HG03432 (cell line): ENCODE measurements at regions not wholly inside any gene's neighbourhood (a gene's known extent, or its start where the extent isn't known, plus 50 kb on each side); places are given as distances from the start of the nearest gene placed in this dataset.

ENCODE experiments used
- ATAC-seq: cut with Tn5 transposase; IDR thresholded peaks from one replicate; pipeline ENCODE4 v1.9.1; 2021; ENCODE audit warnings: mild to moderate bottlenecking, moderate library complexity; ENCODE audit not compliant: unreplicated experiment

DNA sequence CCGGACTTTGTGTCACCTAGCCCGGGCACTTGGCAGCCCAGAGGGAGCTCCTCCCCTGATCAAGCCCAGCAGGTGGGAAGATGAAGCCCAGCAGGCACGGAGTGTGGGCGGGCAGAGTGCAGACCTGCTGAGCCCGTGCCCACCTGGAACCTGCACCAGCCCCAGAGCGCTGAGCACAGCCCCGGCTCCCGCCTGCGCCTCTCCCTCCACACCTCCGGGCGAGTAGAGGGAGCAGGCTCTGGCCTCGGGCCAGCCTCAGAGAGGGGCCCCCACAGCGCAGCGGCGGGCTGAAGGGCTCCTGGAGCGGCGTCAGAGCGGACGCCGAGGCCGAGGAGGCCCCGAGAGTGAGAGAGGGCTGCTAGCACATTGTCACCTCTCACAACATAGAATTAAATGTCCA lies 257.7 kb downstream of the VGLL3 start:
- no peak for ATAC-seq

DNA sequence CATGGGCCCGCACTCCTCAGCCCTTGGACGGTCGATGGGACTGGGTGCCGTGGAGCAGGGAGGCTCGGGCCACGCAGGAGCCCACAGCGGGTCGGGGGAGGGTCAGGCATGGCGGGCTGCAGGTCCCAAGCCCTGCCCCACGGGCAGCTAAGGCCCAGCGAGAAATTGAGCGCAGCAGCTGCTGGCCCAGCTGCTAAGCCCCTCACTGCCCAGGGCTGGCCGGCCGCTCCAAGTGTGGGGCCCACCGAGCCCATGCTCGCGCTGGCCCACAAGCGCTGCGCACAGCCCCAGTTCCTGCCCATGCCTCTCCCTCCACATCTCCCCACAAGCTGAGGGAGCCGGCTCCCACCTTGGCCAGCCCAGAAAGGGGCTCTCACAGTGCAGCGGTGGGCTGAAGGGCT lies 259.4 kb downstream of the VGLL3 start:
- ATAC-seq, result no peak

DNA sequence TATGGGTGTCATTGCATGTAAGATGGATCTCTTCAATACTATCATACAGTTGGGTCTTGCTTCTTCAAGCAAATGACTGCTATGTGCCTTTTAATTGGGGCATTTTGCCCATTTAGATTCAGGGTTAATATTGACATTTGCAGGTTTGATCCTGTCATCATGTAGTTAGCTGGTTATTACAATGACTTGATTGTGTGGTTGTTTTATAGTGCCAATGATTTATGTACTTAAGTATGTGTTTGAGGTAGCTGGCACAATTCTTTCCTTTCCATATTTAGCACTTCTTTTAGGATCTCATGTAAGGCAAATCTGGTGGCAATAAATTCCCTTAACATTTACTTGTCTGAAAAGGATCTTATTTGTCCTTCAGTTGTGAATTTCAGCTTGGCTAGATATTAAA lies 267.5 kb downstream of the VGLL3 start:
- ATAC-seq, result no peak

DNA sequence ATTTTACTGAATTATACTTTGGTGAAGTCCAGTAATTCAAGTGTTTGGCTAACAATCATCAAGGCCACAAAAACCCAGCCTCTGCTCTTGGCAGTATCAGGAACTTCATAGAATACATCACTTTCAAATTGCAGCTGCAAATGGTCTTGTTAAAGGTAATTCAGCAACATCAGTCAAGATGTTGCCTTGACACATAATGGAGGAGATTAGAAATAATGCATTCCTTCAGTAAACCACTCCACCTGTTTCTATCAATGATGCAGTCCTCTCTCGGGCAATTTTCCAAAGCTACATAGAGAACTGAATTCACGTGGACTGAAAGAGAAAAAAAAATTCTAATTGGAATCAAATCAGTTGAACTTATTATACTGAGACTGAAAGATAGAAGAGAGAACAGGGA lies 279.3 kb downstream of the VGLL3 start:
- ATAC-seq, result no peak

DNA sequence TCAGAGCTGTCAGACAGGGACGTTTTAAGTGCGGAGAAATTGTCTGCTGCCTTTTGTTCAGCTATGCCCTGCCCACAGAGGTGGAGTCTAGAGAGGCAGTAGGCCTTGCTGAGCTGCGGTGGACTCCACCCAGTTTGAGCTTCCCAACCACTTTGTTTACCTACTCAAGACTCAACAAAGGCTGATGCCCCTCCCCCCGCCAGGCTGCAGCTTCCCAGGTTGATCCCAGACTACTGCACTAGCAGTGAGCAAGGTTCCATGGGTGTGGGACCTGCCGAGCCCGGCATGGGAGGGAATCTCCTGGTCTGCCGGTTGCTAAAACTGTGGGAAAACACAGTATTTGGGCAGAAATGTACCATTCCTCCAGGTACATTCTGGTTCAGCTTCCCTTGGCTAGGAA lies 282.1 kb downstream of the VGLL3 start:
- ATAC-seq, result no peak

DNA sequence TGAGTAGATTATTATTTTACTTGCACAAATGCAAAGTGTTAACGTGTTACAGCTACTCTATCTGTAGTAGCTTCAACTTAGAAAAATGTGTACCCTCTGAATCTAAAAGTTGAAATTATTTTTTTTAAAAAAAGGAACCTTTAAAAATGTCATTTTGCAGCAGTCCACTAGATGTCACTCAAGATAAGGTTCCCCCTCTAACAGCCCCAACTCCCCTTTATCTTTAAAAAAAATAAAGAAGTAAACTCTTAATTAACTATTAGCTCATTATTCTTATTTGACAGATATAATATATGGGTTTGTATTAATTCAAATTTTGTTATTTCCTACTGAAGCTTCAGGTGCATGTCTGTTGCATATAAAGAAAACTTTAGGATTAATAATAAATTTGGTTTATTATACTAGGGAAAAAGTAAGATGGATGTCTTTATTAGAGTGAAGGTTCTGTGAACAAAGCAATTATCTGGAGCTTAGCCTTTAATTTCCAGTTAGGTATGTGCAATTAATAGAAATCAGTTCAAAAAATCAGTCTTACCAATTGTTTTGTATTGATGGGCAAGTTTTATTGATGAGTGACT lies 288.5 kb downstream of the VGLL3 start:
- no peak for ATAC-seq

DNA sequence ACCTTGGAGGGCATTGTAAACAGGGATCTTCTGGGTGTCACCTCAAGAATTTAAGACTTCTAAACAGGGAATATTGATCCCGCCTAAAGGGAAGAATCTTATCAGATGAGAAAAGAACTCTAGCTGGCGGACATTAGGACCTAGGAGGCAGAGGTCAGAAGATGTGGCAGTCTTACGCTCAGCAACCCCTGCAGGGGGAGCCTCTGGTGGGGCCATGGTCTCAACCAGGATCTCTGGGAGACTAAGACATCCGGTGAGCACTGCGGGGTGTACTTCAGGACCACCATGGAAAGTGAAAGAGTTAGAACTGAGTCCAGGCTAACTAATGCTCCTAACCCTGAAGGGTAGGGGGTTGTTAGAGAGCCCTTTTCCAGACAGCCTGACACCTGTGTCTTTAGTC lies 295.2 kb downstream of the VGLL3 start:
- ATAC-seq, result no peak

DNA sequence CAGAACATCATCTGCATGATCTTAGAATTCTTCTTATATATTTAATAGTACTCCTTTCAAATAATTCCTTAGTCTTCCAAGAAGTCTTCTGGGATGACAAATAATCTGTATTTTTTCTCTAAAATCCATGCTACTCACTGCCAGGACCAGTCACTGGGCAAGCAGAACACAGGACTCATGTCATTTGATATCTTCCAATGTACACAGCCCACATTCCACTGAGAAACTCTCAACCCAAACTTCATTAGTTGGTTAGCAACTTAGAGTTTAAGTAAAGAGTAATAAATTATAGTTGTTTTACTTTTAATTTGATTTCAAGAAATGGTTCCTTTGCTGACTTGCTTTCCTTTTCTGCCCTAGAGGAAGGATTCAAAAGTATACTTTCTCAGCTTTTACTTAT lies 317.0 kb downstream of the VGLL3 start:
- no peak for ATAC-seq

DNA sequence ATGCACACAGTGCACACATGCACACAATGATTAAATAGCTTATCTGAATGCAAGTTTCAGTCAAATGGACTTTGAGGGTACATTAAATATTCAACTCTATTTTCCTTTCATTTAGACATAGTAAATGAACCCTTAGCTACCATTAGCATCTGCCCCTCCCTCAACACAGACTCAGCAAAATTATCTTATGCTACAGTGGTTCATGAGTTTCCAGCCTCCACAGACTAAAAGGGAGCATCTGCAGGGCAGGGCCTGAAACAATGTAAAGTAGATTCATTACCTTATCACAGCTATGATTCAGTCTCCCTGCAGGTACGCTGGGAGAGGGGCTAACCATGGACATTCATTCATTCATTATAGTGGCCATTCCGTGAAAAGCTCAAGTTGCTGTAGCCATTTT lies 329.1 kb downstream of the VGLL3 start:
- no peak for ATAC-seq

DNA sequence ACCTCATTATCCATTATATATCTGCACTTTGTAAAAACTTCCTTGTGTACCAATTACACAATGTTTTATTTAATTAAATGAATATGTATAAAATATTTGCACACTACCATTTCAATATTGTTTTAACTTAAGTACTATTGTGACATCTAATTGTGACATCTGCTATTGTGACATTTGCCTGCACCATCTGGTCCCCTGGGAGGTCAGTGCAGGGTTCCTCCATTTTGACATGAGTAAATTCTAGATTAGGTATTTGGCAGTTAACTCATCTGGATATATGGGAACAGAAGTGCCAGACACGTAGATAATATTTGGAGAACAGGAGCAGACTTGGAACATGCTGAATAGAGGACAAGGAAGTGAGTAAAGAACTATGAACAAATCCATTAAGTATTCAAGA lies 332.1 kb downstream of the VGLL3 start:
- ATAC-seq, result no peak

DNA sequence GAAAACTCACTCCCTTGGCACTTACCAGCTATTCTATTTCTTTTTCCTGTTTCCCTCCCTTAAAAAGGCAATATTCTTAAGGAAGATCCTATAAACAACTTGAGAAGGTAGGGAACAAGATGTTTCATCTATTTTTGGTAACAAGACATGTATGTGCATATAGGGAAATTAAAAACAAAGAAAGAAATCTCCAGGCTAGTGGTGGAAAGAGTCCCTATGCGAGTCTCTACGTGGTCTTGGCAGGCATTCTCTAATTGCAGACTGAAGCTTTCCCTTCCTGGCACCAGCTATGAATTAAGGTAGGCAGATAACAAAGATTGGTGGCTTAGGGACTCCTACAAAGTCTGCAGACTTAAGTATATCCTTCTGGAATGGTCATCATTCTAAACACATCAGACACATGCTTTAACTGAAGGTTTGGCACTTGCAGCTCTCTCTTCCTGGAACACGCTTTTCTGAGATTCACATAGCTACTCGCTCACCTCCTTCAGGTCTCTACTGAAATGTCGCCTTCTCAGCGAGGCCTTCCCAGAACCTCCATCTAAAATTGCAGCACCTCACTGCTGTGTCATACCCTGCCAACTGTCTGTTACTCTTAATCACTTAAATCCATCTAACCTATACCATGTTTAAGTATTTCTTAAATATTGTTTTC lies 336.0 kb downstream of the VGLL3 start:
- ATAC-seq, result no peak

DNA sequence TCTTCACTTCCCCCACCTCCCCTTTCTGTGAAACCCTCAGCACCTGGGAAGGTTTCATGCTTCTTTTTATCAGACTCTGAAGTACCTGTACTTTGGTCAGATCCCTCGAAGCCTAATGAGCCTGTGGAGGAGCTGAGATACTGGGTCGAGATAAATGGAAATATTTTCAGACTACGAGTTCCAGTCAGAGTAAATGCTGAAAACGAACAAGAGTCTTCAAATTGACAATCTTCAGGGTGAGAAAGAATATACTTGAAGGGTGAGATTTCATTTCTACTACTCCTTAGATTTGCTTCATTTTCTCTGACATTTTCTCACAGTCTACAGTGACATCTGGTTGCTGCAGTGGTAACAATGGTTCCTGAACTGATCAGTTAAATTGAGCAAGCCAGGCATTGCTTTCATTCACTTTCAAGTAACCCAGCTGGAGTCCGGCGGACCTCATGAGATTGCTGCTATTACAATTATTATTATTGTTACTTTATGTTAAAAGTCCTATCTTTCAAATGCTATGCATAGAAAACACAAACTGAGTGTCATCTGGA lies 337.2 kb downstream of the VGLL3 start:
- no peak for ATAC-seq

DNA sequence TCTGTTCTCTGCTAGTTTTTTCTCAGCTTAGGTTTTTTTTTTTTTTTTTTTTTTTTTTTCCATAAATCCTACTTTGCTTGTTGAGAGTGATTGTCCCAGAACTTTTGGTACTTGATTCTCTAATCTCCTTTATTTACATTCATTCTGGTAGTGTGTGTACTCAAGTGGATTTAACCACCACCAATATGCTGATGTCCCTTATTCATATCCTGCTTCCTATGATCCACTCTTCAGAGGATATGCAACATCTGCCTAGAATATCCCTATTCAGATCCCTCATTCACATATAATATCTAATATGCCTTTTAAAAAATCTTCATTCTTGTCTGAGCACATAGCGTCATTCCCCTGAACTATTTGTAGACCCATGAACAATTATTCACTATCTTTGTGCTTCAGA lies 342.9 kb downstream of the VGLL3 start:
- no peak for ATAC-seq

DNA sequence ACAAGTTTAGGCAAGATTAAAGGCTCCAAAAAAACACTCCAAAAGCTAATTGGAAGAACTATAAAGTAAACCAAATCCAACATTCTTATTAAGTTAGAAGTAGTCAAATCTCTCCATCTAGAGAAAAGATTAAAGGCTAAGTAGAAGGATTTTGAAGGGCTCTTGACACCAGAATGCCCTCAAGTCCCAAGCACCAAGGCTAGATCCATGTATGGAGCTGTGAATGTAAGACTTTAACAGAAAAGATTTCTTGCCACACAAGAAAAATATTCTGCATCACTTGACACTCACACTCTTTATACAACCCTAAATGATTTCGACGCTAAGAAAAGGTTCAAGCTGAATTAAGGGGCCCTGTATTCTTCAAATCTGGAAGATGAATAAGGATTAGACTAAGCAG lies 345.2 kb downstream of the VGLL3 start:
- ATAC-seq, result no peak

DNA sequence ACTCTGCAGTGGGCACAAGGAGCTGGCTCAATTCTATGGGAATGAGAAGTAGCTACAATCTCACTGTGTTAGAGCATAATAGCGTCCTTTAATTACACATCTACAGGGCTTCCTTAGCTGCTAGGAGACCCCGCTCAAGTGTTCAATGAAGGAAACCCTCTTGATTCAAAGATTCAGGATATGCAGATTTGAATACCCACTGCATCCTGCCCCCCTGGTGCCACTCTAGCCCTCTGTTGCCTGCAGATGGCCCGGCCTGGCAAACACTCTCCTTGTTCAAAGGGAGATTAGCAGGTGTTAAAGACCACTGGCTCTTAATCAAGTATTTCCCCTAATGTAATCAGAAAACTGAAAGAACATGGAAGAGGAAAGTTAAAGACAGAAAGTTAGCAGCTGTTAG lies 356.6 kb downstream of the VGLL3 start:
- no peak for ATAC-seq

DNA sequence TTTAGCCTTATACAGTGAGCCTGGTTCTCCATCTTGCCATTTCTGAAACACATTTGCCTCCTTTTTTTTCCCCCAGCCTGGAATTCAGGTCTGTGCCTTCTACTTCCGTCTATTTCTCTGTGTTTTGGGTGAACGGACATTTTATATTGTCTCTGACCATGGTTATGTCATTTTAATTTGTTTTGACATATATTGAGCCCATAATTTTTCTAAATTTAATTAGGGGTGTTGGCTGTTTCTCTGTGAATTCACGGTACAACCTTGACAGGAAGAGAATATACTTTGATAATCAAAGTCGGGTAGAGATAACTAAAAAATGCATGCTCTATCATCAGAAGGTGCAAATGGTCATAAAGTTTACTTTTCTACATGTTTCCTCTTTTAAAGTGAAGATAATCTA lies 361.4 kb downstream of the VGLL3 start:
- no peak for ATAC-seq

DNA sequence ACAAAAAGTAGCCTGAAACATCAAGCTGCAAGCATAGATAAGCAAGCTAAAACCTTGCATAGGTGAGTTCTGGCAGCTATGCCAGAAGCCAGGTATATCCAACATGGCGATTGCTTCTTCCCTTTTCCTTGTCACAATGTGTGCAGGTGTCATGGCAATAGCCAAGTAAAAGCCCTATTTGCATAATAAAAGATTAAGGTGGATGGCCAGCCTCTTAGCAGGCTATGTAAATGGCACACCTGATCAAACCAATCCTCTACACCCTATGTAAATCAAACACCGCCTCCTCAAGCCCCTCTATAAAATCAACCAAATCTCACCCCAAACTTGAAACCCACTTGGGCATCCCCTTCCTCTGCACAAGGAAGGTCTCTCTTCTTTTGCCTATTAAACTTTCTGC lies 366.8 kb downstream of the VGLL3 start:
- ATAC-seq, result no peak

DNA sequence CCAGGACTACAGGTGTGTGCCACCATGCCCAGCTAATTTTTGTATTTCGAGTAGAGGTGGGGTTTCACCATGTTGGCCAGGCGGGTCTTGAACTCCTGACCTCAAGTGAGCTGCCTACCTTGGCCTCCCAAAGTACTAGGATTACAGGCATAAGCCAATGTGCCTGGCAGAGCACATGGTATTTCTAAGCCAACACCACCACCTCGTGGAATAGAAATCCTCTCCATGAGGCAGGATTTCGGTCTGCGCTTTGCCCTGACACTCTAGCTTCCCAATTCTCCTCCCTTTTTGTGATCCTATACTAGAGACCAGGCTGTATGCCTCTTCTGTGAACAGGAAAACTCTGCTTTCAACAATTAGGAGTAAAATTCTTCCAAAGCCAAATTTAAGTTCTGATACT lies 372.2 kb downstream of the VGLL3 start:
- ATAC-seq, result no peak

DNA sequence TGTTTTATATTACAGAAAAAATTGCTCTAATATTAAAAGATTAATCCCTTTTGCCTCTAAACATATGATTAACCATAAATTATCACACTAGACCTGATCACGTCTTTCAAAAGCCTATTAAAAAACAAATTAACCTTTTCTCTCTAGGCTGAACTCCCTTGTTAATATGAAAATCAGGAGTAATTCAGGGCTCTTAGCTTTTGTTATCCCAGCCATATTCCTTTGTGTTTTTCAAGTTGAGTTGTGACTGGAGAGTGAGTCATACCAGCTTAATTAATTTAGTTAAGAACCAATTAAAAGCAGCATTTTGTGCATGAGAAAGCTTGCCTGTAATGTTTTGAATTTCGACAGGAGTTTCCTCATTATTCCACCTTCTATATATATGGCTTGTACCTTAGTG lies 385.8 kb downstream of the VGLL3 start:
- no peak for ATAC-seq

DNA sequence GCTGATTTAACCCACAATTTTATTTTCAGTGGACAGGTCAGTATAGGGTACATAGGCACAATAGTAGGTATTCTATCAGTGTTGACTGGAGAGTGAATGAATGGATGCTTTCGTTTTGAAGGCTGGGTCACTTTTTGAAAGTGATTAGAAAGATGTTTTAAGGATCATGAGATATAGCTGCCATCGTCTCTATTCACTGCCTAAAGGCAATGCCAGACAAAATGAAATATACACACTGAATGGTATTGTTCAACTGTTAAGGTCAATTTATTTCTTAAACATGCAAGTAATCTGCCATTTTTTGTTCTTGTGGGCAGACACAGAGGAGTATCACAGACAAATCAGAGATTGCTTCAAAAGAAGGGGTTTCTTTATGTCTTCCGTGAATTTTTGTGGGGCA lies 395.3 kb downstream of the VGLL3 start:
- ATAC-seq, result no peak

DNA sequence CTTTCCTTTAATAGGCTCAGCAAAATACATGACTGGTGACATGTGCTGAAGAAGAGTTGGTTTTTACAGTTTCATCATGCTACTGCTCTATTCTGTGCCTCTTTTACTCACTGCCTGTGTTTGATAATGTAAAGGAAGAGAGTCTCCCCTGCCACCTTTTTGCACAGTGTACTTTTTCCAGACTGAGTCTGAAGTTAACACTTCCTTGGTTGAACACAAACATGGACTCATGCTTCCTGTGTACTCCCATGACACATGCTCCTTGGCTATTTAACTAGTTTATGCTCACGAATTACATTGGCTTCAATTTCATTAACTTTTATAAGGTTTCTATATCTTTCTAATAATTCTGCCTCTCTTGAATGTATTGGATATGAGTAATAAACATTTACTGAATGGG lies 396.1 kb downstream of the VGLL3 start:
- ATAC-seq, result no peak

DNA sequence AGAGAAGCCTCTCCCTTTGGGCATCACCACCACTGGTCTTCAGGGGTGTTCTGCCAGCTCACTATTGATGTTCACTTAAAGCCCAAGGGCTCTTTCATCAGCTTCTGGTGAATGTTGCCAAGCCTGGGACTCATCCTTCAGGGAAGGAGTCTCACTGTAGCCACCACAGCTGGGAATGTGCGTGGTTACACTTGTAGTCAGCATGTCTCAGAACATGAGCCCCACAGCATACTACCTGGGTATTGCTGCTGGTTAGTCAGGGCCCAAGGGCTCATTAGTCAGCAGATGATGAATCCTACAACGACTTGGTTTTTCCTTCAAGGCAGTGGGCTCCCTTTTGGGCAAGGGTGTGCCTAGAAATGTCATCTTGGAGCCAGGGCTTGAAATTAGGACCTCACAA lies 412.9 kb downstream of the VGLL3 start:
- no peak for ATAC-seq

DNA sequence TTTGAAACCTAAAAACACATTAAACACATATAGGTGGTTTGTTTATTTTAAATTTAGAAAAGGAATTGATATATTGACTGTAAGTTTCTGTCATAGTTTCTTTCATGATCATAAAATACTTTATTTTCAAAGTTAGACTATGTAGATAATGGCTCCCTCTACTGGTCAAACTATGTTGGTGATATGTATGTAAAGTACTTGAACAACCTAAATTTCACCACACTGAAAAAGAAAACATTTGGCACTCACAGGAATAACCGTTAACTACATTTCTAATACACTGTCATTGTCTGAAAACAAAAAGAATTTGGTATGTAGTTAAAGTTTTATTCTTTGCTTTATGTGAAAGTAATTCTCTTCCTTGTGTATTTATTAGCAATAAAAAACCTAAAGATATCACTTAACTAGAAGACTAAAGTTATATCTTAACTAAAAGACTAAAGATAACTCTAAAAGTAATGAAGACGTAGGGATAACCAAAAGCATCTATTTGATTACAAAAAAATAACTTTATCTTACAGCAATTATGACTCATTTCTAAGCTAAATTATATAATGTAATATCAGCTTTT lies 427.5 kb downstream of the VGLL3 start:
- peak; percentile 78 for ATAC-seq
